MM.1S (cell line): ENCODE measurements at regions not wholly inside any gene's neighbourhood (a gene's known extent, or its start where the extent isn't known, plus 50 kb on each side); places are given as distances from the start of the nearest gene placed in this dataset.
A peak's percentile ranks its signal among the peaks of the same experiment; 100 is the strongest.
"Not testable (repeated sequence)": the region's sequence is repeated elsewhere in the genome, so short reads cannot be mapped to it uniquely, and the experiment has no call there.

Experiments
- DNase-seq: peaks from one replicate; pipeline ENCODE4 v3.0.0-alpha.2; 2015
- H2AFZ ChIP-seq: fragments of 300-600 bp; sonication (generic); 2 replicates; pipeline ENCODE4 v1.6.0; 2016; ENCODE audit warnings: antibody characterized with exemption, low read length
- H3F3A ChIP-seq: fragments of 300-600 bp; sonication (generic); 2 replicates; pipeline ENCODE4 v1.6.1; 2016; ENCODE audit warnings: mild to moderate bottlenecking, antibody characterized with exemption, low read length, moderate library complexity, mixed read lengths; ENCODE audit not compliant: insufficient read depth
- H3K27ac ChIP-seq: fragments of 300-600 bp; sonication (generic); 2 replicates; pipeline ENCODE4 v1.5.1; 2016; ENCODE audit warnings: mild to moderate bottlenecking, low read length
- H3K27me3 ChIP-seq: fragments of 300-600 bp; sonication (generic); replicated peaks from 2 replicates; pipeline ENCODE4 v1.6.0; 2016; ENCODE audit warnings: low read length; ENCODE audit not compliant: insufficient read depth
- H3K36me3 ChIP-seq: fragments of 300-600 bp; sonication (generic); replicated peaks from 2 replicates; pipeline ENCODE4 v1.6.1; 2016; ENCODE audit warnings: mild to moderate bottlenecking, low read length, mixed read lengths; ENCODE audit not compliant: insufficient read depth
- H3K4me1 ChIP-seq: fragments of 300-600 bp; sonication (generic); 2 replicates; pipeline ENCODE4 v1.6.1; 2016; ENCODE audit warnings: low read length, mixed read lengths
- H3K4me2 ChIP-seq: fragments of 300-600 bp; sonication (generic); 2 replicates; pipeline ENCODE4 v1.6.0; 2016; ENCODE audit warnings: low read depth, low read length
- H3K4me3 ChIP-seq: fragments of 300-600 bp; sonication (generic); 2 replicates; pipeline ENCODE4 v1.5.1; 2016; ENCODE audit warnings: low read length, mixed read lengths
- H3K79me2 ChIP-seq: fragments of 300-600 bp; sonication (generic); 2 replicates; pipeline ENCODE4 v1.6.1; 2016; ENCODE audit warnings: mixed run types, low read length, mixed read lengths
- H3K9ac ChIP-seq: fragments of 300-600 bp; sonication (generic); 2 replicates; pipeline ENCODE4 v1.6.1; 2016; ENCODE audit warnings: low read length, mixed read lengths
- H3K9me2 ChIP-seq: fragments of 300-600 bp; sonication (generic); replicated peaks from 2 replicates; pipeline ENCODE4 v1.6.1; 2016; ENCODE audit warnings: mild to moderate bottlenecking, low read length, mixed read lengths; ENCODE audit not compliant: insufficient read depth
- H3K9me3 ChIP-seq: fragments of 300-600 bp; sonication (generic); replicated peaks from 2 replicates; pipeline ENCODE4 v1.6.1; 2016; ENCODE audit warnings: mild to moderate bottlenecking, low read length, mixed read lengths; ENCODE audit not compliant: insufficient read depth
- H4K20me1 ChIP-seq: fragments of 300-600 bp; sonication (generic); 2 replicates; pipeline ENCODE4 v1.6.1; 2016; ENCODE audit warnings: mild to moderate bottlenecking, low read length, moderate library complexity, mixed read lengths; ENCODE audit not compliant: insufficient read depth
- CTCF ChIP-seq: fragments of 300-600 bp; sonication (generic); IDR thresholded peaks from 2 replicates; pipeline ENCODE4 v1.5.1; 2016; ENCODE audit warnings: antibody characterized with exemption, low read length, mixed read lengths
- EZH2 ChIP-seq: fragments of 300-600 bp; sonication (generic); optimal IDR thresholded peaks from 2 replicates; pipeline ENCODE3; 2017; ENCODE audit warnings: low read depth, mild to moderate bottlenecking, antibody characterized with exemption, low read length, mixed read lengths
- EZH2phosphoT487 ChIP-seq: fragments of 300-600 bp; sonication (generic); IDR thresholded peaks from 2 replicates; pipeline ENCODE4 v1.6.1; 2018; ENCODE audit warnings: antibody characterized with exemption, low read length

DNA sequence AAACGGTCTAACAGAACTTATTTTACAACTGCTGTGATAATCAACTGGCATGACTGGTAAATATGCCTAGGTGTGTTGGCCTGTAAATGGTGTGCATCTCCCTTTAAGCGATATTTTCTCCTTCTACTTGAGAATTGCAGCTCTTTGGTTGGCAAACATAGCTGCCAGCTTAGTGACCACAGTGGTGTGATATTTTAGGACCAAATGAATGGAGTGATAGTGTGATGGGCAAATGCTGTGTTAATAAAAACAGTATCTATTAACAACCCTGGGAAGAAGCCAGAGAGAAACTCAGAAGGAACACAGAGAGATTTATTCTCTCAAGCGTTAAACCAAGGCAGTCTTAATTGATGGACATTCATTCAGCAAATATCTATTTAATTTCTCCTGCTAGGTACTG is 278.4 kb downstream of the AACS start:
- no peak overlapping the region for H2AFZ ChIP-seq
- H3K79me2 ChIP-seq: no peaks in the 10 kb centered on the region
- no peak overlapping the region for H3K27ac ChIP-seq
- TF ChIP-seq CTCF (no peak), EZH2 (no peak), EZH2phosphoT487 (no peak)
- no peaks in the 10 kb centered on the region for H3K9me2 ChIP-seq
- H3F3A ChIP-seq: no peaks in the 10 kb centered on the region
- no peak overlapping the region for H3K9ac ChIP-seq
- no peak overlapping the region for H3K4me2 ChIP-seq
- no peaks in the 10 kb centered on the region for H3K27me3 ChIP-seq
- H3K36me3 ChIP-seq: no peaks in the 10 kb centered on the region
- DNase-seq: no peak
- H3K9me3 ChIP-seq: no peaks in the 10 kb centered on the region
- H3K4me1 ChIP-seq: no peaks in the 10 kb centered on the region
- H4K20me1 ChIP-seq: no peaks in the 10 kb centered on the region
- no peak overlapping the region for H3K4me3 ChIP-seq

GRCh38 chr12:125346362-125346761 is 281.1 kb downstream of the AACS start:
- DNase-seq: peak; percentile 41
- Histone ChIP-seq H3K27me3 (no peaks in the 10 kb centered on the region), H3K36me3 (no peaks in the 10 kb centered on the region), H3F3A (no peaks in the 10 kb centered on the region), H3K9ac (no peak overlapping the region), H3K9me3 (no peaks in the 10 kb centered on the region), H3K4me1 (no peaks in the 10 kb centered on the region), H3K4me3 (no peak overlapping the region), H2AFZ (peak overlapping the region; percentile 23; the same call in 1 of the 2 replicates), H3K9me2 (no peaks in the 10 kb centered on the region), H4K20me1 (no peaks in the 10 kb centered on the region), H3K79me2 (no peaks in the 10 kb centered on the region), H3K27ac (peak overlapping the region; percentile 32; the same call in 1 of the 2 replicates), H3K4me2 (no peak overlapping the region; the same call in 1 of the 2 replicates)
- no peak for TF ChIP-seq EZH2
- peak; percentile 16 for TF ChIP-seq CTCF

DNA sequence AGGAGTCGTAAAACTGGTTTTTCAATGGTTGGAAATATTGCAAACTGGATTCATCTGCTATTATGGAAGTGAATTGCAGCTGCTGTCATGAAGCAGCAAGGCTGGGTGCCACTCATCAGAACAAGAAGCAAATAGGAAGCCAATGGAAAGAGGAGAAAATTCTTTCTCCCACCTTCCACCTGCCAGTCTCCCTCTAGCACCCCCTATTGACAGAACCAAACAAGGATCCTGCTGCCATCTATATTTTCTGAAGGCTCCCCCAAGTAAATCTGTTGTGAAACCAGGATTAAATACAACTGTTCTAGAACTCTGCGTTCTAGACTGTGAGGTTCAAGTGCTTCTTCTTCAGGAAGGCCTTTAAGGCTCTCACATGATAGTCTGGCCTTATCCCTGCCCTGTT is 286.6 kb downstream of the AACS start:
- TF ChIP-seq EZH2 (no peak), EZH2phosphoT487 (no peak), CTCF (no peak)
- Histone ChIP-seq H3K4me3 (no peak overlapping the region), H3K9me2 (no peaks in the 10 kb centered on the region), H3K9ac (no peak overlapping the region), H3K27ac (no peak overlapping the region), H3K27me3 (no peaks in the 10 kb centered on the region), H4K20me1 (no peaks in the 10 kb centered on the region), H3K36me3 (no peaks in the 10 kb centered on the region), H3K79me2 (no peaks in the 10 kb centered on the region), H3K4me1 (no peaks in the 10 kb centered on the region), H3F3A (no peaks in the 10 kb centered on the region), H2AFZ (no peak overlapping the region), H3K4me2 (no peak overlapping the region), H3K9me3 (no peaks in the 10 kb centered on the region)
- DNase-seq: no peak

DNA sequence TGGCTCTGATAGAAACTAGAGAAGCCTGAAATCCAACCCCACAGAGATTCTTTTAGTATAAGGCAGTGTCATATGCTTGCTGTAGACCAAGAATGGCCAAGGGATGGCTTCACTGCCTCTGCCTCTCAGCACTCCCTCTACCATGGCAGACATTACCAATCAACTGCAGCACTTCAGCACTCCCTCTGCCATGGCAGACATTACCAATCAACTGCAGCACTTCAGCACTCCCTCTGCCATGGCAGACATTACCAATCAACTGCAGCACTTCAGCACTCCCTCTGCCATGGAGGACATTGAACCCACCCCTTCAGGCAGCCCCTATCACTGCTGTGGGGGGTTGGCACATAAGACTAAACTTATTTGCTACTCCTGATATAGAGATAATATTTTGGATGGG is 287.8 kb downstream of the AACS start:
- not testable (repeated sequence) for H3K27me3 ChIP-seq, H3K4me3 ChIP-seq, H3K79me2 ChIP-seq, H3K9me2 ChIP-seq, H3K4me1 ChIP-seq, H3K4me2 ChIP-seq, H3K27ac ChIP-seq, H4K20me1 ChIP-seq, H3K9me3 ChIP-seq, H3K36me3 ChIP-seq, H3F3A ChIP-seq, H2AFZ ChIP-seq, H3K9ac ChIP-seq, DNase-seq
